SJSA1 (cell line): ENCODE measurements at regions not wholly inside any gene's neighbourhood (a gene's known extent, or its start where the extent isn't known, plus 50 kb on each side); places are given as distances from the start of the nearest gene placed in this dataset.

ENCODE experiments used
- DNase-seq, 2 experiments: peaks; one replicate each; pipeline ENCODE4 v3.0.0-alpha.2; 2015 to 2020; ENCODE audit warnings: low spot score in 2 of 2, low read depth in 1 of 2
- H3K27ac ChIP-seq: fragments of 250-450 bp; sonication (Bioruptor Pico); 2 replicates; pipeline ENCODE4 v1.5.1; 2020; ENCODE audit warnings: mild to moderate bottlenecking, moderate library complexity
- H3K27me3 ChIP-seq: fragments of 250-450 bp; sonication (Bioruptor Pico); replicated peaks from 2 replicates; pipeline ENCODE4 v1.5.1; 2020; ENCODE audit warnings: mild to moderate bottlenecking, moderate library complexity
- H3K36me3 ChIP-seq: fragments of 250-450 bp; sonication (Bioruptor Pico); 2 replicates; pipeline ENCODE4 v1.5.1; 2020; ENCODE audit warnings: mild to moderate bottlenecking
- H3K4me1 ChIP-seq: fragments of 250-450 bp; sonication (Bioruptor Pico); replicated peaks from 2 replicates; pipeline ENCODE4 v1.6.1; 2021; ENCODE audit warnings: mild to moderate bottlenecking
- H3K4me3 ChIP-seq: fragments of 250-450 bp; sonication (Bioruptor Pico); 2 replicates; pipeline ENCODE4 v1.5.1; 2020; ENCODE audit warnings: mild to moderate bottlenecking
- H3K9me3 ChIP-seq: fragments of 250-450 bp; sonication (Bioruptor Pico); replicated peaks from 2 replicates; pipeline ENCODE4 v1.5.1; 2020; ENCODE audit warnings: mild to moderate bottlenecking

DNA sequence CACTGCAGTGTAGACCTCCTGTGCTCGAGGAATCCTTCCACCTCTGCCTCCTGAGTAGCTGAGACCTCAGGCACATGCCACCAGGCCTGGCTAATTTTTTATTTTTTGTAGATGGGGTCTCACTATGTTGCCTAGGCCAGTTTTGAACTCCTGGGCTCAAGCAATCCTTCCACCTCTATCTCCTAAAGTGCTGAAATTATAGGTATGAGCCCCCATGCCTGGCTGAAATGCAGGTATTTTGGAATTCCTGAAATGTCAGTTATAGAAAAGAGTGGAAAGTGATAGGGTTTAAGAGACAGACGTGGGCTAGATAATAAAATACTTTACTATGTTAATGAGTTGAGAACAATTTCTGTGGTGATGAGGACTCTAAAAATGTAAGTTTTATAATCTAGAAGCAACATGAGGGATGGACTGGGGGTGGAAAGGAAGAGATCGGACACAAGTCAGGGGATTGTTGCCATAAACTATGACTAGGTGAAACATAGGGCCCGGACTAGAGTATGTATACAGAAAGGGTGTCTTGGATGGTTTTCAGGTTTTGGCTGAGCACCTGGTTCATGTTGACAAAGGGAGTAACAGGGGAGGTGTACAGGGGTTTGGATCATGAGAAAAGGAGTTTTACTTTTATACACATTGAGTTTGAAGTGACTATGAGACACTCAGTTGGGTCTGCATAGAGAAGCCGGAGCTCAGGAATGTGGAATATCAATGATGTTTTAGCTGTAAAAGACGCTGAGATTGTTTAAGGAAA is 165.6 kb upstream of the STARD13 start:
- H3K9me3 ChIP-seq = no peaks in the 10 kb centered on the region
- H3K27ac ChIP-seq = no peak overlapping the region
- no peaks in the 10 kb centered on the region for H3K27me3 ChIP-seq
- no peak for DNase-seq
- no peaks in the 10 kb centered on the region for H3K36me3 ChIP-seq
- no peak overlapping the region for H3K4me3 ChIP-seq
- H3K4me1 ChIP-seq = peaks cover 15% of the 10 kb centered on the region

DNA sequence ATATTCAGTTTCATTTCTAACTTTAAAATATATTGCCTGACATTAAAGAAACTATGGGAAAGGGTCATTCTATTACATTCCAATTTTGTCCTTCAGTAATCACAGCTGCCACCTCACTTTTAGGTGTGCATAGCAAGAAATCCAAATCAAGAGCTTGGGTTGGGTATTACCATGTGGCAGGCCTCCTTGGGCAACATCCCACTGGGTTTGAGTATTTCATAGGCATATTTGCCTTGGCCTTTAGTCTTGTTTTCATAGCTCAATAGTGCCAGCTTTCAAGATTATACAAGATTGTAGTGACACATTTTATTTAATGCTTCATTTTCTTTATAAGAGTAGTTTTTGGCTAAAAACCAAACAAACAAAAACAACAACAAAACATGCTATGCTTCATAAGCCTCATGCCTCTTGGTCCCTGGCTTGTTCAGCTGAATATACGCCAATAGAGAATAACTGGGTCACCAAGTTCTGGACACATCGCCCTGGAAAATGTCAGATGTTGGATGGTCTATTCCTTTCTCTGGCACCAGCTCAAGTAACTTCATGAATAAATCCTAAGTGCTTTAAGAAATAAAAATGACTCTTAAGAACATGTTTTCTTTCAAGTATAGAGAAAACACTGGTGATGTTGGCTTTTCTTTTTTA is 167.4 kb upstream of the STARD13 start:
- DNase-seq = no peak
- no peaks in the 10 kb centered on the region for H3K27me3 ChIP-seq
- H3K36me3 ChIP-seq = no peaks in the 10 kb centered on the region
- H3K9me3 ChIP-seq = no peaks in the 10 kb centered on the region; the same call in 1 of the 2 replicates
- H3K4me1 ChIP-seq = peaks cover 12% of the 10 kb centered on the region
- H3K4me3 ChIP-seq = no peak overlapping the region
- no peak overlapping the region for H3K27ac ChIP-seq

DNA sequence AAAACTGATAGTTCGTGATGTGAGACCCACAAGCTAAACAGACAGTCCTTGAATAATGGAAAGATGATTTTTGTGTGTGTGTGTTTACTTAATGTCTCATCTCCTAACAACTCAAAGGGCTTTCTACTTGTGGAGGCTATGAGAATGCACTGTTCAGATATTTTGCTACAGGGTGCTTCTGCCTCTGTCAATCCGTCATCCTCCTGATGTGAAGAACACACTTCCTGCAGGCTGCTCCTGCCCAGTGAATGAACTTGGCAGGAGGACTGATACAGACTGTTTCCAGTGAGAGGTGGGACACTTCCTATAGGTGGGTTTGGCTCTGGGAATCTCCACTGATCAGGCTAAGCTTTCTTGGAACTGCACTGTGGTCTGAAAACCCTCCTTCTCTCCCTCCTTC is 168.4 kb upstream of the STARD13 start:
- Histone ChIP-seq H3K9me3 (no peaks in the 10 kb centered on the region; the same call in 1 of the 2 replicates), H3K36me3 (no peaks in the 10 kb centered on the region), H3K27ac (no peak overlapping the region), H3K4me3 (no peak overlapping the region), H3K4me1 (peaks cover 12% of the 10 kb centered on the region), H3K27me3 (no peaks in the 10 kb centered on the region)
- no peak for DNase-seq

DNA sequence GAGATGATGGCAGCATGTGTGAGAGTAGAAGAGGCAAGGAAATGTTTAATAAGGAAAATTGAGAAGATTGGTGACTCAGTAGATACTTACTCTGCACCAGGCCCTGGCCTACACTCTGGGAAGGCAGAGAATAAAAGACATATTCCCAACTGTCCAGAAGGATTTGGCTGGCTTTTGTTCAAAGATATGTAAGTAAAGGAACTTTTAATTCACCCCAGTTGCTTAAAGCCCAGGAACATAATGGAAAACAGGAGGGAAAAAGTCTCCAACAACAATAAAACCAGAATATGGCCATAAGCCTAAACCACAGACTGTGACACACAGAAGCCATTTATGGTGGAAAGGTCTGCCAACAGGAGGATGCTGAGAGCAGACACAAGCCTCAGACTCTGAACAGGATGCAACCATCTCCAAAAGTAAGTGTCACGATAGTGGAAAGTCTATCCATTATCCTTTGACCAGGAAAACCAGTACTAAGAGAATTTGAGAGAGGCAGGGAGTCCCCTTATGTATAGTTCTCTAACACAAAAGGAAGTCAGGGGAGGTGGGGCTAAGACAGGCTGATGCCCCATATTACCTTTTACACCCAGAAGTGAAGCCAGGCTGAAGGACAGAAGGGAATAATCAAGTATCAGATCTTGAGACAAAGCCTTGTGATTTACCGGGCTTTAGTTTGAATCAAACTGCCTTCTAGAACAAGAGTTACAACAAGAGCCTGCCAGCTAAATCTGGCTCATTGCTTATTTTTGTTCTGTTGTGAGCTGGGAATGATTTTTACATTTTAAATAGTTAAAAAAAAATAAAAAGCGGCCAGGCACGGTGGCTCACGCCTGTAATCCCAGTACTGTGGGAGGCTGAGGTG is 169.5 kb upstream of the STARD13 start:
- H3K4me3 ChIP-seq = no peak overlapping the region
- no peaks in the 10 kb centered on the region; the same call in 1 of the 2 replicates for H3K9me3 ChIP-seq
- no peak overlapping the region for H3K27ac ChIP-seq
- DNase-seq = no peak
- H3K36me3 ChIP-seq = no peaks in the 10 kb centered on the region
- peaks cover 12% of the 10 kb centered on the region for H3K4me1 ChIP-seq
- no peaks in the 10 kb centered on the region for H3K27me3 ChIP-seq

DNA sequence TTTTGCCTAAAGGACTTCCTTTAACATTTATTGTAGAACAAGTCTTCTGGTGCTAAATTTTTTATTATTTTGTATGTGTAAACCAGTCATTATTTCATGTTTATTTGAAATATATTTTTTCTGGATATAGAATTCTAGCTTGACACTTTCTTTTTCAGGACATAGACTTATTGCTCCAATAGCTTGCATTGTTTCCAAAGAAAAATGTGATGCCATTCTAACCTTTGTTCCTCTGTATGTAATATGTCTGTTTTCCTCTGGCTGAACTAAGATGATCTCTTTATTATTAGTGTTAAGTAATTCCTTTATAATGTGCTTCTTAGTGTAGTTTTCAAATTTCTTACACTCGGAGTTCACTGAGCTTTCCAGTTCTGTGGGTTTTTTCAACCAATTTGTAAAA is 174.1 kb upstream of the STARD13 start:
- Histone ChIP-seq H3K27ac (no peak overlapping the region), H3K4me3 (no peak overlapping the region), H3K9me3 (no peaks in the 10 kb centered on the region; the same call in 1 of the 2 replicates), H3K27me3 (no peaks in the 10 kb centered on the region), H3K36me3 (no peaks in the 10 kb centered on the region), H3K4me1 (0 out of 2 replicates have a peak, but pooled peaks cover 3% of the 10 kb centered on the region)
- no peak for DNase-seq

DNA sequence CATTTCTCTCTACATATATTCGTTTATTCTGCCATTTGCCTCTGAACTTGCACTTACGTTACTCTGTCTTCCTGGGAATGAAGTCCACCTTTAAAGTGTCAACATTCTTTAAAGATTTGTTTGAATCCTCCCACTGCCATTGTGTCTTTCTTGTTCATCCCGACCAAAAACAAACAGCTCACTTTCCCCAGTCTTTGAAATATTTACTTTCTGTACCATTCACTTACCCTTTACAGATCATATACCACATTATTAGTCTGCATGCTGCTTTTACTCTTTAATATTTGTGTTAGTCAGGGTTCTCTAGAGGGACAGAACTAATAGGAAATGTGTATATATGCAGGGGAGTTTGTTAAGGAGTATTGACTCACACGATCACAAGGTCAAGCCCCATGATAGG is 176.6 kb upstream of the STARD13 start:
- H3K4me3 ChIP-seq = no peak overlapping the region
- H3K9me3 ChIP-seq = no peaks in the 10 kb centered on the region
- H3K27me3 ChIP-seq = no peaks in the 10 kb centered on the region
- no peak for DNase-seq
- no peak overlapping the region for H3K27ac ChIP-seq
- no peaks in the 10 kb centered on the region for H3K36me3 ChIP-seq
- no peaks in the 10 kb centered on the region for H3K4me1 ChIP-seq

DNA sequence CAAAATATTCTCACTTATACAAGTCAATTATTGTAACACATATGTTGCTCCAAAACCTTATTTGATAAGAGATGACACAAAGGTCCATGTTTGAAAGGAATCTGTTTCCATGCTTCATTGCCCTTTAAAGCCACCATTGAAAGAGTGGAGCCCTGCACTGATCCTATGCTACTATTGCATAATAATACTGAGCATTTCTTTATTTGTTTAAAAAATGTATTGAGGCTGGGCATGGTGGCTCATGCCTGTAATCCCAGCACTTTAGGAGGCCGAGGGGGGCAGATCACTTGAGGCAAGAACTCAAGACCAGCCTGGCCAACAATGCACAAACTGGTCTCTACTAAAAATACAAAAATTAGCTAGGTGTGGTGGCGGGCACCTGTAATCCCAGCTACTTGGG is 178.8 kb upstream of the STARD13 start:
- Histone ChIP-seq H3K4me1 (no peaks in the 10 kb centered on the region), H3K27ac (no peak overlapping the region), H3K27me3 (no peaks in the 10 kb centered on the region), H3K4me3 (no peak overlapping the region), H3K36me3 (no peaks in the 10 kb centered on the region), H3K9me3 (no peaks in the 10 kb centered on the region)
- no peak for DNase-seq

DNA sequence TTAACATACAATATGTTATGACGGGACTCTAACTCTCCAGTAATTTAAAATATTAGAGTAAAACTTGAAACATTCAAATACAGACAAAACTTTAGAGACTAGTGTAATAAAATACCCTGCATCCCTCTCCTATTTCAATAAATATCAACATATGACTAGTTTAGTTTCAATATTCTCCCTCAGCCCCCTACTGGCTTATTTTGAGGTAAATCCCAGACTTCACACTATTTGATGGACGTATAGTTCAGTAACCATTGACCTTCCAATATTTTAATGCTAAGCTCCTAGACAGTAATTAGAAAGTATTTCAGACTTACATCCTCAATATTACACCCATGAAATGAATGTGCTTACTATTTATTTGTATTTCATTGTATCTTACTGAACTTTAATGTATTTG is 180.7 kb upstream of the STARD13 start:
- Histone ChIP-seq H3K36me3 (no peaks in the 10 kb centered on the region), H3K4me3 (no peak overlapping the region), H3K4me1 (no peaks in the 10 kb centered on the region), H3K27me3 (no peaks in the 10 kb centered on the region), H3K9me3 (no peaks in the 10 kb centered on the region), H3K27ac (no peak overlapping the region)
- no peak for DNase-seq

DNA sequence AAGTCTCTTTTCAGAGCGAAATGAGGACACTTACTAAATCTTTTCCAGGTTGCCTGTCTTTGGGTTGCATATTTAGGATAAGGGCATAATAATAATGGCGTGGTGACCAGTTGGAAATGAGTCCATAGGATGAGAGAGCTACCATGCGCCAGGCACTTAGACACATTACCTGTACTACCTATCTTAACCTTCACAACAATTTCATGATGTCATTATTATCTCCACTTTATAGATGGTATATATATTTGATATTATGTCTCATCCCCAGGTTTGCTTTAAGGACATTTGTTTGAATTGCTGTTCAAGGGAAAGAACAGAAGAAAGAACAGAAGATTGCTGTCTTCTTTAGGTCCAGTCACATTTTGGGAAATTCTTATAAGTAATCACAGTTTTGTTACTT is 182.0 kb upstream of the STARD13 start:
- no peak for DNase-seq

DNA sequence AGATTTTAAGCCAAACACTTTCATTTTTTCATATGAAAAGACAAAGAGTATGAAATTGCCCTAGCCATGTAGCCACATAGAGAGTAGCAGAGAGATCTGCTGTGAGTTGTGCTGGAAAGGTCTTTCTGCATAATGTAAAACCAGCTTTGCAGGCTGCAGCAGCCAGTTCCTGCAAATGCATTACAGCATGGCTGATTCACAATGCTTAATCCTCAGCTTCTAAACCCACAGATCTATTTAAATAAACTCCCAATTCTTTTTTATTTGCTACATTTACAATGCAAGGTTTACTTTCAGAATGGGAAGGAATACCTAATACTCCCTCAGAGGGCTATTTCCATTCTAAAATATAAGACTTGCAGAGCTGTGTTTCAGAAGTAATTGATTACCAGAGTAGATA is 185.6 kb upstream of the STARD13 start:
- Histone ChIP-seq H3K9me3 (0 out of 2 replicates have a peak, but pooled peaks cover 4% of the 10 kb centered on the region), H3K27me3 (no peaks in the 10 kb centered on the region), H3K27ac (no peak overlapping the region), H3K4me3 (no peak overlapping the region), H3K4me1 (no peaks in the 10 kb centered on the region), H3K36me3 (no peaks in the 10 kb centered on the region)
- no peak for DNase-seq

More for the DNA sequence above, 182.0 kb upstream of the STARD13 start:
- Histone ChIP-seq H3K27ac (no peak overlapping the region), H3K4me3 (no peak overlapping the region), H3K4me1 (no peaks in the 10 kb centered on the region), H3K9me3 (no peaks in the 10 kb centered on the region), H3K36me3 (no peaks in the 10 kb centered on the region), H3K27me3 (no peaks in the 10 kb centered on the region)

DNA sequence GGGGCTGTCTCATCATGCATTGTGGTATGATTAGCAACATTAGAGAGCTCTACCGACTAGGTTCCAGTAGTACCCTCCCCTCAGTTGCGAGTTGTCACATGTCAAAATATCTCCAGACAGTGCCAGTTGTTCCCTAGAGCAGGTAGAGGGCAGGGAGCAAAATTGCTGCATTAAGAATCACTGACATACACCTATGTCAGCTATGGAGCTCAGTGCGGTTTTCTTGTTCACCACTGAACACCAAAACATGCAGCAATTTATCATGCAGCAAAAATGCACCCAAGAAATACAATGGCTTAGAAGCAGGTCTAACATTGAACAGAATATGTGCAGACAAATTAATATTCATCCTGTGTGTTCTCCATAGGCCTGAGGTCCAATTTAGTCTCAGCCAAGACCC is 186.9 kb upstream of the STARD13 start:
- no peak overlapping the region for H3K4me3 ChIP-seq
- no peaks in the 10 kb centered on the region for H3K36me3 ChIP-seq
- DNase-seq = no peak
- no peak overlapping the region for H3K27ac ChIP-seq
- no peaks in the 10 kb centered on the region for H3K27me3 ChIP-seq
- H3K4me1 ChIP-seq = no peaks in the 10 kb centered on the region
- H3K9me3 ChIP-seq = peaks cover 5% of the 10 kb centered on the region; the same call in 1 of the 2 replicates

DNA sequence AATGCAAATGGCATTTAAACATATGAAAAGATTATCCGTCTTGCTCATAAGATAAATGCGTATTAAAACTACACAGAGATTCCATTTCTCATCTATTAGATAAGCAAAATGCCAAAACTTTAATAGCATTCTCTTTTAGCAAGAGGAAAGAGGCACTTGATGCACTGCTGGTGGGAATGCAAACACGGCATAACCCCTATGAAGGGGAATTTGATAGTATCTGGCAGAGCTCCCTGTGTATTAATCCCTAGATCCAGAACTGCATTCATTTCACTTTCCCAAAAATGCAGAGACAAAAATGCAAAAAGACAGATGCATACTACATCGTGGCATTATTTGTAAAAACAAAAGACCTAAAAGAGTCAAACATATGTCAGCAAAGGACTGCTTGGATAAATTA is 193.6 kb upstream of the STARD13 start:
- Histone ChIP-seq H3K27me3 (no peaks in the 10 kb centered on the region), H3K36me3 (no peaks in the 10 kb centered on the region), H3K4me3 (no peak overlapping the region), H3K9me3 (peaks cover 8% of the 10 kb centered on the region), H3K27ac (no peak overlapping the region), H3K4me1 (peaks cover 8% of the 10 kb centered on the region)
- no peak for DNase-seq

DNA sequence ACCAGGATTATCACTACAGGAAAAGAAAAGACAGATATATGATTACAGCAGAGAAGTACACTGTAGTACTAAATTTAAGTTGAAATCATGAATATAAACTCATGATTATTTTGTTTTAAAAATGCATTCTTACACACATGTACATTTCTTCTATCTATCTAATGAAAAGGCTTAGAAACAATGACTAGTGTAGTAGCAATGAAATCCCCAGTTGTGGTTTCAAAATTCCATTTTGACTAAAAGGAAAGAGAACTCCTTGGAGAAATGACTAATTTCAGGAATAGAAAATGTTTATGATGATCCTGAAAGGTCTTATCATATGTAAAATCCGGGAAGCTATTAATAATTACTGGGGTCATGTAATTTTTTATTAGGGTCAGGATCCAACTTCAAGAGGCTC is 195.0 kb upstream of the STARD13 start:
- peaks cover 14% of the 10 kb centered on the region for H3K9me3 ChIP-seq
- H3K4me1 ChIP-seq = peaks cover 8% of the 10 kb centered on the region
- no peak overlapping the region for H3K4me3 ChIP-seq
- H3K27ac ChIP-seq = no peak overlapping the region
- no peaks in the 10 kb centered on the region for H3K36me3 ChIP-seq
- H3K27me3 ChIP-seq = no peaks in the 10 kb centered on the region
- no peak for DNase-seq

DNA sequence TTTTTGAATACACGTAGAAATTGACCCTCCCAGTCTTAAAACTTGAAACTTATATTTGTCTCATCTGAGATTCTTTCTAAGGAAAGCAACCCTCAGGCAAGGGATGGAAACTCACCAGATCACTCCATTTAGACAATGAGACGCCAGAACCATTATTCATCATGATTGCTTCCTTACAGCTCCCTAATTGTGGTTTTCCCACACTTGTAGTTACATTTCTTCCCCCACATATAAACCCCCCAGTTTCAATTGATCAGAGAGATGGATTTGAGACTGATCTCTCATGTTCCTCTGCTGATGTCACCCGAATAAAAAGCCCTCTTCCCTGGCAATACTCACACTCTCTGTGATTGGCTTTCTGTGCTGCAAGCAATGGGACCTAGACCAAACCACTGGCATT is 197.9 kb upstream of the STARD13 start:
- H3K9me3 ChIP-seq = peaks cover 7% of the 10 kb centered on the region; the same call in 1 of the 2 replicates
- no peak overlapping the region for H3K4me3 ChIP-seq
- peaks cover 8% of the 10 kb centered on the region for H3K4me1 ChIP-seq
- H3K27ac ChIP-seq = peak overlapping the region; percentile 40; the same call in 1 of the 2 replicates
- H3K36me3 ChIP-seq = no peaks in the 10 kb centered on the region
- DNase-seq = peak in 1 of 2 experiments; percentile 18
- H3K27me3 ChIP-seq = no peaks in the 10 kb centered on the region
